ENCODE measurements at regions not wholly inside any gene's neighbourhood (a gene's known extent, or its start where the extent isn't known, plus 50 kb on each side); places are given as distances from the start of the nearest gene placed in this dataset.

- TF ChIP-seq CTCF (IDR thresholded peaks at IDR 0.05) = no peak
- no peak for TF ChIP-seq POLR2A (IDR thresholded peaks at IDR 0.05)
Observed at GRCh38 chr22:22717664-22718063, 73.2 kb downstream of the GGTLC2 start.
